Lung (tissue), 11 donors: ENCODE measurements at regions not wholly inside any gene's neighbourhood (a gene's known extent, or its start where the extent isn't known, plus 50 kb on each side); places are given as distances from the start of the nearest gene placed in this dataset.

ENCODE experiments used
- ATAC-seq: fragments of 200-7000 bp; cut with Tn5 transposase; one replicate; pipeline ENCODE4 v1.9.1; 2020; ENCODE audit warnings: moderate number of reproducible peaks; ENCODE audit not compliant: insufficient read depth, low FRiP score
- DNase-seq, 3 donors: peaks; one replicate each; pipeline ENCODE4 v3.0.0-alpha.2; 2013 to 2017
- H3K27ac ChIP-seq, 2 donors: one replicate each; pipeline ENCODE4 v1.5.1; 2013; ENCODE audit warnings: mild to moderate bottlenecking in 2 of 2, moderate library complexity in 2 of 2, control low read depth in 1 of 2, inconsistent platforms in 1 of 2, low read depth in 1 of 2, low read length in 1 of 2
- H3K27me3 ChIP-seq, 3 donors: one replicate each; pipeline ENCODE4 v1.5.1; 2013; ENCODE audit warnings: low read length in 2 of 3; ENCODE audit not compliant: control insufficient read depth in 3 of 3, insufficient read depth in 3 of 3
- H3K36me3 ChIP-seq, 4 donors: one replicate each; pipeline ENCODE4 v1.5.1; 2013; ENCODE audit warnings: low read length in 4 of 4, mild to moderate bottlenecking in 1 of 4, moderate library complexity in 1 of 4; ENCODE audit not compliant: control insufficient read depth in 4 of 4, insufficient read depth in 4 of 4
- H3K4me1 ChIP-seq, 5 donors: one replicate each; pipeline ENCODE4 v1.5.1; 2013; ENCODE audit warnings: low read length in 5 of 5, mild to moderate bottlenecking in 2 of 5, moderate library complexity in 1 of 5; ENCODE audit not compliant: control insufficient read depth in 5 of 5, insufficient read depth in 5 of 5
- H3K4me3 ChIP-seq: one replicate; pipeline ENCODE4 v1.5.1; 2013; ENCODE audit warnings: mild to moderate bottlenecking, control low read depth, moderate library complexity
- H3K9ac ChIP-seq, 2 donors: one replicate each; pipeline ENCODE4 v1.5.1; 2013; ENCODE audit warnings: low read length in 2 of 2, control low read depth in 1 of 2; ENCODE audit not compliant: insufficient read depth in 1 of 2
- H3K9me3 ChIP-seq, 4 donors: one replicate each; pipeline ENCODE4 v1.5.1; 2013; ENCODE audit warnings: low read length in 3 of 4, mild to moderate bottlenecking in 1 of 4, moderate library complexity in 1 of 4; ENCODE audit not compliant: control insufficient read depth in 4 of 4, insufficient read depth in 3 of 4
- CTCF ChIP-seq: IDR thresholded peaks from 2 replicates; pipeline ENCODE4 v1.5.1; 2012; ENCODE audit warnings: mild to moderate bottlenecking; ENCODE audit errors: control extremely low read depth, extremely low read depth
- WGBS, 2 donors: extraction: QIAGEN DNeasy Blood & Tissue Kit; methylation state at CpG; one replicate each; pipeline ENCODE4 v1.1.7; 2013; 5-methylcytosine and 5-hydroxymethylcytosine counted together
- donor health status: control.
- donor health status: control.
- donor health status: Bipolar disorder and iron deficiency.
- donor health status: healthy.
- donor health status: DM: yes; HTN: yes; CAD: no.

- no peak for DNase-seq
- no peak for ATAC-seq
- WGBS, 2 donors: 90 to 91% methylated on average over 2 of the region's 2 CpGs
- H3K27ac ChIP-seq: no peak overlapping the region
- no peaks in the 10 kb centered on the region for H3K27me3 ChIP-seq
- no peak overlapping the region for H3K9ac ChIP-seq
- peaks cover 0 to 7% (median 3%) of the 10 kb centered on the region in 5 donors for H3K4me1 ChIP-seq
- H3K9me3 ChIP-seq: no peaks in the 10 kb centered on the region
- TF ChIP-seq CTCF: no peak
- H3K4me3 ChIP-seq: no peak overlapping the region
- H3K36me3 ChIP-seq: no peaks in the 10 kb centered on the region
Observed at GRCh38 chr1:25030012-25030411, 99.9 kb upstream of the RUNX3 start.

- no peak overlapping the region for H3K27ac ChIP-seq
- TF ChIP-seq CTCF: no peak
Observed at GRCh38 chr1:25028907-25029599, 99.0 kb upstream of the RUNX3 start.

GRCh38 chr1:25028587-25028906, 98.5 kb upstream of the RUNX3 start:
- no peak overlapping the region for H3K4me3 ChIP-seq
- ATAC-seq: no peak
- H3K36me3 ChIP-seq: no peaks in the 10 kb centered on the region
- H3K4me1 ChIP-seq: peaks cover 0 to 3% (median 0%) of the 10 kb centered on the region in 5 donors
- no peak for TF ChIP-seq CTCF
- 62 to 81% methylated on average over 12 of the region's 12 CpGs for WGBS, 2 donors
- no peak overlapping the region for H3K27ac ChIP-seq
- H3K27me3 ChIP-seq: no peaks in the 10 kb centered on the region
- no peaks in the 10 kb centered on the region for H3K9me3 ChIP-seq
- no peak for DNase-seq
- H3K9ac ChIP-seq: no peak overlapping the region

More at GRCh38 chr1:25028907-25029599, 99.0 kb upstream of the RUNX3 start:
- Histone ChIP-seq H3K36me3 (no peaks in the 10 kb centered on the region), H3K27me3 (no peaks in the 10 kb centered on the region), H3K9ac (no peak overlapping the region), H3K4me3 (no peak overlapping the region), H3K9me3 (no peaks in the 10 kb centered on the region), H3K4me1 (peaks cover 0 to 3% (median 2%) of the 10 kb centered on the region in 5 donors)
- DNase-seq (no peak), ATAC-seq (no peak)
- 34 to 48% methylated on average over 23 of the region's 23 CpGs for WGBS, 2 donors
